Bronchial epithelial cell (primary cell): ENCODE measurements at regions not wholly inside any gene's neighbourhood (a gene's known extent, or its start where the extent isn't known, plus 50 kb on each side); places are given as distances from the start of the nearest gene placed in this dataset.

Source experiments
- DNase-seq: peaks from one replicate; pipeline ENCODE4 v3.0.0-alpha.2; 2010; ENCODE audit warnings: low read depth
- FAIRE-seq: peaks from 2 replicates; lab custom pipeline; 2011; peaks lifted over from hg19 to GRCh38; lab: Jason Lieb, UNC
- H3K27me3 ChIP-seq: 2 replicates; pipeline ENCODE4 v1.5.1; 2011; ENCODE audit warnings: low read length; ENCODE audit not compliant: control insufficient read depth, insufficient read depth
- H3K36me3 ChIP-seq: 2 replicates; pipeline ENCODE4 v1.5.1; 2011; ENCODE audit warnings: low read length; ENCODE audit not compliant: control insufficient read depth, insufficient read depth
- H3K4me3 ChIP-seq: 2 replicates; pipeline ENCODE4 v1.5.1; 2011; ENCODE audit warnings: mild to moderate bottlenecking, low read depth, low read length, control low read depth
- TF ChIP-seq, protein P1 (sequence below): IDR thresholded peaks from 2 replicates; pipeline ENCODE4 v1.5.1; 2011; ENCODE audit warnings: mild to moderate bottlenecking, moderate library complexity, low read length, control low read depth, inconsistent platforms; ENCODE audit not compliant: insufficient read depth, severe bottlenecking

- Histone ChIP-seq H3K36me3 (no peaks in the 10 kb centered on the region), H3K27me3 (no peaks in the 10 kb centered on the region), H3K4me3 (no peak overlapping the region)
- FAIRE-seq (no peak), DNase-seq (no peak)
- TF ChIP-seq, protein P1, sequence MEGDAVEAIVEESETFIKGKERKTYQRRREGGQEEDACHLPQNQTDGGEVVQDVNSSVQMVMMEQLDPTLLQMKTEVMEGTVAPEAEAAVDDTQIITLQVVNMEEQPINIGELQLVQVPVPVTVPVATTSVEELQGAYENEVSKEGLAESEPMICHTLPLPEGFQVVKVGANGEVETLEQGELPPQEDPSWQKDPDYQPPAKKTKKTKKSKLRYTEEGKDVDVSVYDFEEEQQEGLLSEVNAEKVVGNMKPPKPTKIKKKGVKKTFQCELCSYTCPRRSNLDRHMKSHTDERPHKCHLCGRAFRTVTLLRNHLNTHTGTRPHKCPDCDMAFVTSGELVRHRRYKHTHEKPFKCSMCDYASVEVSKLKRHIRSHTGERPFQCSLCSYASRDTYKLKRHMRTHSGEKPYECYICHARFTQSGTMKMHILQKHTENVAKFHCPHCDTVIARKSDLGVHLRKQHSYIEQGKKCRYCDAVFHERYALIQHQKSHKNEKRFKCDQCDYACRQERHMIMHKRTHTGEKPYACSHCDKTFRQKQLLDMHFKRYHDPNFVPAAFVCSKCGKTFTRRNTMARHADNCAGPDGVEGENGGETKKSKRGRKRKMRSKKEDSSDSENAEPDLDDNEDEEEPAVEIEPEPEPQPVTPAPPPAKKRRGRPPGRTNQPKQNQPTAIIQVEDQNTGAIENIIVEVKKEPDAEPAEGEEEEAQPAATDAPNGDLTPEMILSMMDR, result no peak
Measured at GRCh38 chr11:101668236-101668635, 84.4 kb upstream of the TRPC6 start.

GRCh38 chr11:101666916-101667315 lies 83.1 kb upstream of the TRPC6 start:
- no peak overlapping the region for H3K4me3 ChIP-seq
- DNase-seq, result peak; percentile 42
- TF ChIP-seq, protein P1, result no peak
- FAIRE-seq, result no peak
- H3K27me3 ChIP-seq, result no peaks in the 10 kb centered on the region
- H3K36me3 ChIP-seq, result no peaks in the 10 kb centered on the region

- H3K36me3 ChIP-seq, result no peaks in the 10 kb centered on the region
- DNase-seq, result no peak
- H3K4me3 ChIP-seq, result no peak overlapping the region
- TF ChIP-seq, protein P1, result no peak
- no peaks in the 10 kb centered on the region for H3K27me3 ChIP-seq
- no peak for FAIRE-seq
Measured at GRCh38 chr11:101661559-101661958, 77.8 kb upstream of the TRPC6 start.
